Peyer's patch (tissue), 4 donors: ENCODE measurements at regions not wholly inside any gene's neighbourhood (a gene's known extent, or its start where the extent isn't known, plus 50 kb on each side); places are given as distances from the start of the nearest gene placed in this dataset.

Experiments used
- CTCF ChIP-seq, 6 experiments: fragments of 450-650 bp in 4 of 6; fragments of 200-600 bp in 2 of 6; sonication (generic) in 1 of 6; IDR thresholded peaks; one replicate each; pipeline ENCODE4 v1.5.1; 2017 to 2019; ENCODE audit warnings: antibody characterized with exemption in 6 of 6, mild to moderate bottlenecking in 3 of 6, moderate library complexity in 1 of 6
- POLR2A ChIP-seq, 2 donors: fragments of 450-650 bp; IDR thresholded peaks; one replicate each; pipeline ENCODE4 v1.5.1; 2017; ENCODE audit warnings: antibody characterized with exemption in 2 of 2, mild to moderate bottlenecking in 2 of 2, moderate library complexity in 2 of 2

DNA sequence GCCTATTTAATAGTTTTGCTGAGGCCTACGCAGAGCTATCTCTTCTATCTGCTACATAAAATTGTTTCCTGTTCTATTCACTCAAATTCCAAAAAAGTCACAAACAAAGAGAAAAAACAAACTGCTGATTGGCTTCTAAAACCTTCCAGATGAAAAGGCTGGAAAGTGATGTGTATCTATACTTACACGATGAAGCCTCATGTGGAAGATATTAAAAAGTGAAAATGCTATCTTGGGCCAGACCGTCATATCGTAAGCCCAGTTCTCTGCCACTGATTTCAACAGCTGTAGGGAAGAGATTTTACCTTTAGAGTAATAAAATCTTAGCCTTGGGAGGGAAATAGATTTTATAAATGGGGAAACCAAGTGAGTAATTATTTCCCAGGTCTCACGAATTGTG is 394.8 kb downstream of the KIF20B start:
- TF ChIP-seq CTCF (IDR thresholded peaks at IDR 0.05) (no peak), POLR2A (IDR thresholded peaks at IDR 0.05) (no peak)
